WERI-Rb-1 (cell line): ENCODE measurements at regions not wholly inside any gene's neighbourhood (a gene's known extent, or its start where the extent isn't known, plus 50 kb on each side); places are given as distances from the start of the nearest gene placed in this dataset.

ENCODE experiments used
- DNase-seq: peaks from one replicate; pipeline ENCODE4 v3.0.0-alpha.2; 2020
- H3K27ac ChIP-seq: fragments of 250-450 bp; sonication (Bioruptor Pico); 2 replicates; pipeline ENCODE4 v1.5.1; 2020; ENCODE audit warnings: mild to moderate bottlenecking, moderate library complexity
- H3K27me3 ChIP-seq: fragments of 250-450 bp; sonication (Bioruptor Pico); 2 replicates; pipeline ENCODE4 v1.5.1; 2021; ENCODE audit warnings: mild to moderate bottlenecking, low read depth, moderate library complexity; ENCODE audit not compliant: insufficient read depth, severe bottlenecking
- H3K36me3 ChIP-seq: fragments of 250-450 bp; sonication (Bioruptor Pico); 2 replicates; pipeline ENCODE4 v1.5.1; 2020; ENCODE audit warnings: mild to moderate bottlenecking, moderate library complexity
- H3K4me3 ChIP-seq: 2 replicates; pipeline ENCODE4 v1.5.1; 2011; ENCODE audit warnings: low read depth, mild to moderate bottlenecking, control low read depth, low read length
- H3K9me3 ChIP-seq: fragments of 250-450 bp; sonication (Bioruptor Pico); 2 replicates; pipeline ENCODE4 v1.5.1; 2021; ENCODE audit warnings: mild to moderate bottlenecking, moderate library complexity; ENCODE audit not compliant: severe bottlenecking
- TF ChIP-seq, protein P1 (sequence below): IDR thresholded peaks from 2 replicates; pipeline ENCODE4 v1.5.1; 2011; ENCODE audit warnings: low read depth, mild to moderate bottlenecking, control low read depth, inconsistent platforms, low read length

DNA sequence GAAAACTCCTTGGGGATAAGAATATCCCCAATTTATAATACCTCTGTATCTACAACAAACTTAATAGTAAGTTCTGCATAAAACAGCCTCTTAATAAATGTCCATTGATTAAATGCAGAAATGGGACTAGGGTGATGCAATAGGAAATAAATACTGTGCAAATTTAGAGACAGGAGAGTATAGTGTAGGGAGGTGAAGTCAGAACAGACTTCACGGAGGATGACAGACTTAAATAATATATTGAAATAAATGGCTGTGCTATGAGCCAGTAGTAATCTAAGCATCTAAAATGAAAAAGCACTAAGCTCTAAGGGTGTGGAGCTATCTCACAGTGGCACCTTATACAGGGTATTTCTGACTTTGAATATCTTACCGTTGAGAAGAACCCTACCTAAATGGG lies 265.3 kb downstream of the GRIN2B start:
- Histone ChIP-seq H3K27me3 (no peaks in the 10 kb centered on the region), H3K4me3 (no peak overlapping the region), H3K27ac (no peak overlapping the region), H3K36me3 (no peaks in the 10 kb centered on the region), H3K9me3 (no peaks in the 10 kb centered on the region)
- TF ChIP-seq, protein P1, sequence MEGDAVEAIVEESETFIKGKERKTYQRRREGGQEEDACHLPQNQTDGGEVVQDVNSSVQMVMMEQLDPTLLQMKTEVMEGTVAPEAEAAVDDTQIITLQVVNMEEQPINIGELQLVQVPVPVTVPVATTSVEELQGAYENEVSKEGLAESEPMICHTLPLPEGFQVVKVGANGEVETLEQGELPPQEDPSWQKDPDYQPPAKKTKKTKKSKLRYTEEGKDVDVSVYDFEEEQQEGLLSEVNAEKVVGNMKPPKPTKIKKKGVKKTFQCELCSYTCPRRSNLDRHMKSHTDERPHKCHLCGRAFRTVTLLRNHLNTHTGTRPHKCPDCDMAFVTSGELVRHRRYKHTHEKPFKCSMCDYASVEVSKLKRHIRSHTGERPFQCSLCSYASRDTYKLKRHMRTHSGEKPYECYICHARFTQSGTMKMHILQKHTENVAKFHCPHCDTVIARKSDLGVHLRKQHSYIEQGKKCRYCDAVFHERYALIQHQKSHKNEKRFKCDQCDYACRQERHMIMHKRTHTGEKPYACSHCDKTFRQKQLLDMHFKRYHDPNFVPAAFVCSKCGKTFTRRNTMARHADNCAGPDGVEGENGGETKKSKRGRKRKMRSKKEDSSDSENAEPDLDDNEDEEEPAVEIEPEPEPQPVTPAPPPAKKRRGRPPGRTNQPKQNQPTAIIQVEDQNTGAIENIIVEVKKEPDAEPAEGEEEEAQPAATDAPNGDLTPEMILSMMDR = no peak
- DNase-seq = no peak

DNA sequence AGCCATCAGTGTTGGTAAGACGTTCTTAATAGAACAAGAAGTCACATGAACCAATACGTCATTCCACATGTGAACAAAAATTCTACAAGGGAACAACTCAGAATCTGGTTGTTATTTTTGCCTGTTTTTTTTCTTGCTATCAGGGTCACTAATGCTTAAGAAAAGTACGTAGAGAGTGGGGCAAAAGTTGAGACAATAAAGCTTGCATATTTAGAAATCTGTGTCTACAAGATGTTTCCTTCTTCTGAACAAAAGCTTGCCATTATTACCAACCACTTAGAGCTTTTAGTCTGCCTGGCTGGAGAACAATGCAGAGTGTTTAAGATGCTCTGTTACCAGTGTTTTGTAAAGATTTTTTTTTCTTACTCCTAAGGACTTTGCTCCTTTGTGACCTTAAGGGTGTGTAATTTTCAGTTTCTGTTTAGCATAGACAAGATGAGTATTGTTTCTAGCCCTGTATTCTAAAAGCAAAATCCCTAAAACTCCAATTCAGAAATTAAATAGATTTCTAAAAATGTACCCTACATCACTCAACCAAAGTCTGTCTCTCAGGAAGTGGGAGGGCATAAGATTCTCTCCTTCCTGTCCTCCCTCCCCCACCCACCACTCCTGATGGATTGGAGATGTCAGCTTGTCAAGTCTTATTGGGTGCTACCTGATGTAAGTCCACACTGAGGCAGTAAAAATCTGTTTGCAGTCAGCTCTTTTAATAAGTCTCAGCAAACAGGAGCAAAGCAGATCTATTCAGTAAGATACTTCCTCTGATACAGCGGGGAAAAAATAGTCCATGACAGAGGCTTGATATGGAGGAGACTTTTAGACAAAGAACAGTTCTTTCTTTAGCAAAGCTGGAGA lies 267.6 kb downstream of the GRIN2B start:
- H3K27me3 ChIP-seq = no peaks in the 10 kb centered on the region
- no peak overlapping the region for H3K27ac ChIP-seq
- H3K9me3 ChIP-seq = no peaks in the 10 kb centered on the region
- H3K36me3 ChIP-seq = no peaks in the 10 kb centered on the region
- TF ChIP-seq, protein P1 = no peak
- DNase-seq = peak; percentile 63
- no peak overlapping the region for H3K4me3 ChIP-seq

DNA sequence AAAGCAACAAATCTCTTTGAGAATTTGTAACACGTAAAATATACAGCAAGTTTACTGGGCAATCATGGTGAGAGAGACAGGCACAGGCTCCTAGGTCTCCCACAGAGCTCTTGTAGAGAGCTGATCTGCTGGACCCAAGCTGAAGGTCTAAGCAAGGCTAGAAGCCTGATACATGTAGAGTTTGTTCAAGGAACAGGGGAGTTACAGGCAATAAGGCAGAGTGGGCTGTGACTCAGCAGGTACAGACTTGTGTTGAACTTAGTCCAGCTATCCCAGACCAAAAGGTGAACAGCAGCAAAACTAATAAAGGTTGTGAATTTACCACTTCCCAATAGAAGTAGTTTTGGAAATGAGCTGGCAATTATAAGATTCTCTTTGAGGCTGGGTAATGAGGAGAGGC lies 273.6 kb downstream of the GRIN2B start:
- Histone ChIP-seq H3K27me3 (no peaks in the 10 kb centered on the region), H3K27ac (no peak overlapping the region), H3K4me3 (no peak overlapping the region), H3K9me3 (no peaks in the 10 kb centered on the region), H3K36me3 (no peaks in the 10 kb centered on the region)
- TF ChIP-seq, protein P1 = no peak
- no peak for DNase-seq

DNA sequence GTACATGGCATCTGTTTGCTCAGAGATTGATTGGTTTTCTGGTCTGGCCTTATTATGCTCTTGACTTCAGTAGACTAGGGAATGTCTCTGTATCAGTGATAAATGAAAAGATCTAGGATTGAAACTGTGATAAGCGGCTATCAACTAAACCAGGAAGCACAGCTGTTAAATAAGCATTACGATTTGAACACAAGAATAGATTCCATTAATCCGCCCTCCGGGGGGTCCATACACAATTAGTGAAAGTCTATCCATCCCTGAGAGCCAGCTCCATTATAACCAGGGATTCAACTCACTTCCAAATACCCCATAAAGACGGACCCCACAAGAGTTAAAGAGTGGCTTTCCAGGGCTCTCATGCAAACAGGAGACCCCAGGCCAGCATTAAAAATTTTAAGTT lies 279.0 kb downstream of the GRIN2B start:
- Histone ChIP-seq H3K36me3 (no peaks in the 10 kb centered on the region), H3K9me3 (no peaks in the 10 kb centered on the region), H3K27me3 (no peaks in the 10 kb centered on the region), H3K27ac (no peak overlapping the region), H3K4me3 (no peak overlapping the region)
- TF ChIP-seq, protein P1 = no peak
- DNase-seq = peak; percentile 19

DNA sequence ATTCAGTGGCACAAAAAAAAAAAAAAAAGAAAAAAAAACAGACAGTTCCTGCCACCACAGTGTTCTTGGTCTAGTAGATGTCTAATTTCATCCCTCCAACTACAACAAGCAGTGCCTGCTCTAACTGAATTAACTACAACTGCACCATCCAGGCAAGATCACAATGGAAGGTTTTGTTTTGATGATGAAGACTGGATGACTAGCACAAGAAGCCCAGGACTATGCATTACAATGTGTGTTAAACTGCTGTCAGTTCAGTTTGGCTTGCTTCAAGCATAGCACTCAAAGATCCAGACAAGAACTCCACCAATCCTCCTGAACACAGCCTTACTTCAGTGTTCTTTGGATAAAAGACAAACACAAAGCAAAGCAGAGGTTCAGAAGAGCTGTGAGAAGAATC lies 279.9 kb downstream of the GRIN2B start:
- no peak overlapping the region for H3K27ac ChIP-seq
- no peak for DNase-seq
- H3K27me3 ChIP-seq = no peaks in the 10 kb centered on the region
- TF ChIP-seq, protein P1 = no peak
- no peaks in the 10 kb centered on the region for H3K36me3 ChIP-seq
- no peaks in the 10 kb centered on the region for H3K9me3 ChIP-seq
- no peak overlapping the region for H3K4me3 ChIP-seq

DNA sequence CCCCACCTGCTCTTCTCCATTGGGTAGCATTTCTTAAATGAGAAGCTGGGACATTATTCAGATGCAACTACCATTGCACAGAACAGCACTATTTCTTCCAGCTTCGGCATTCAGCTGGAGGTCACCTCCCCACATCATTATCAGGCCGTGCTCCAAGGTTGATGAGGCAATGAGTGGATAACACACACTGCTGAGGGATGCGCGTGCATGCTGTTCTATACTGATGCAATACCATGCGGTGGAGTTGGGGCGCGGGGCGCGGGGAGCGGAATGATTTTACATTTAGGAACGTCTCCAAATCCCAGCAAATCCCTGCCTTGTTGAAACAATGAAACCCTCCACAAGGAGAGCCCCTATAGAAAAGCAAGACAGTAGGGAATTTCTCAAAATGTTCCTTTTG lies 283.4 kb downstream of the GRIN2B start:
- Histone ChIP-seq H3K36me3 (no peaks in the 10 kb centered on the region), H3K9me3 (no peaks in the 10 kb centered on the region), H3K4me3 (no peak overlapping the region), H3K27me3 (no peaks in the 10 kb centered on the region), H3K27ac (no peak overlapping the region)
- TF ChIP-seq, protein P1 = no peak
- DNase-seq = no peak
